ENCODE measurements at regions not wholly inside any gene's neighbourhood (a gene's known extent, or its start where the extent isn't known, plus 50 kb on each side); places are given as distances from the start of the nearest gene placed in this dataset.

DNA sequence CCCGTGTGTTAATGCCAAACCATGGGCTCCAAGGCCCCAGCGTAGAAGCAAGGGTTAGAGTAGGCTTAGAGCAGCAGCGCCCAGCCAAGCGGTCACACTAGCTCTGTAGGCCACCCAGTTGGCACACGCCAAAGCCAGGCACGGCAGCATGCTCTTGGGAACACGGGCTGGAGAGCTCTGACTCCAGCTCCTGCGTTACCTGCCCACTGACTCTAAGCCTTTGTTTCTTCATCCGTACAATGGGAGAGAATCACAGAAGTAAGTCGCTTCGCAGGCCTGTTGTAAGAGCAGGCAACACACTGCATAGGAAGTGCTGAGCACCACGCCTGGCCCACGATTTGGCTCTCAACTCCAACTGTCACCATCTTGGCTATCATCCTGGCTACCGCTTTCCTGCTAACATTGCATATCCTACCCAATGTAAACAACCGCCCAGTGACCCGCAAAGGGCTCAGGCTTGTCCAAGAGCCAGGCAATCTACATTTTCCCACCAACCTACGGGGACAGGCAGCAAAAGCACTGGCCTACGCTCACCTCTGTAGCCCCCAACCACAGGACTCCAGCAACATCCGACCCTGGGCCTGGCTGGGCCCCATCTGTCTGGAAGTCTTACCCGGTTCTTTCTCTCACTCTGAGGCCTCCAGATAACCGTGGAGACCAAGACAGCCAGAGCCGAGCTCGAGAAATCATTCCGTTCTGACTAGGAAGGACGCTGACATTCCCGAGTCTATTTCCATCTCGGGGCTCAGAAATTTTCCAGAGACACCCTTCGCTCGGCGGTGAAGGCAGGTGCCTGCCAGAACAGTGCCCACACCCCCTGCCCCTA lies 91.5 kb upstream of the ZNF507 start:
- WGBS, 2 donors, result 75 to 81% methylated on average over 16 to 20 of the region's 30 CpGs
- intact Hi-C loops (cut with DNase I), result no loop called here
- H3K27me3 ChIP-seq, result peaks cover 0 to 22% (median 0%) of the 10 kb centered on the region in 4 donors
- no peak for DNase-seq
- H3K36me3 ChIP-seq, result no peaks in the 10 kb centered on the region
- TF ChIP-seq POLR2A (IDR thresholded peaks at IDR 0.05) (no peak), CTCF (IDR thresholded peaks at IDR 0.05) (no peak)
- H3K4me1 ChIP-seq, result no peaks in the 10 kb centered on the region
- H3K4me3 ChIP-seq, result no peak overlapping the region
- no peak overlapping the region for H3K27ac ChIP-seq
- no peaks in the 10 kb centered on the region for H3K9me3 ChIP-seq

GRCh38 chr19:32254509-32254890 lies 90.9 kb upstream of the ZNF507 start:
- Histone ChIP-seq H3K4me3 (no peak overlapping the region), H3K9me3 (no peaks in the 10 kb centered on the region), H3K36me3 (no peaks in the 10 kb centered on the region), H3K27me3 (peaks cover 0 to 22% (median 0%) of the 10 kb centered on the region in 4 donors), H3K27ac (no peak overlapping the region), H3K4me1 (no peaks in the 10 kb centered on the region)
- 70 to 73% methylated on average over 6 of the region's 6 CpGs for WGBS, 2 donors
- no peak for DNase-seq
- intact Hi-C loops (cut with DNase I), result no loop called here
- TF ChIP-seq POLR2A (IDR thresholded peaks at IDR 0.05) (no peak), CTCF (IDR thresholded peaks at IDR 0.05) (no peak)

- H3K36me3 ChIP-seq, result no peaks in the 10 kb centered on the region
- H3K4me3 ChIP-seq, result no peak overlapping the region
- H3K9me3 ChIP-seq, result no peaks in the 10 kb centered on the region
- DNase-seq, result no peak
- TF ChIP-seq POLR2A (IDR thresholded peaks at IDR 0.05) (no peak), CTCF (IDR thresholded peaks at IDR 0.05) (no peak)
- intact Hi-C loops (cut with DNase I), result no loop called here
- peaks cover 0 to 22% (median 0%) of the 10 kb centered on the region in 4 donors for H3K27me3 ChIP-seq
- WGBS, 2 donors, result 58 to 62% methylated on average over 6 to 8 of the region's 8 CpGs
- no peak overlapping the region for H3K27ac ChIP-seq
- no peaks in the 10 kb centered on the region for H3K4me1 ChIP-seq
Observed at GRCh38 chr19:32255536-32256295, 89.7 kb upstream of the ZNF507 start.

GRCh38 chr19:32256341-32256975 lies 89.0 kb upstream of the ZNF507 start:
- Histone ChIP-seq H3K9me3 (no peaks in the 10 kb centered on the region), H3K27ac (no peak overlapping the region), H3K4me3 (no peak overlapping the region), H3K4me1 (no peaks in the 10 kb centered on the region), H3K36me3 (no peaks in the 10 kb centered on the region), H3K27me3 (peaks cover 0 to 22% (median 0%) of the 10 kb centered on the region in 4 donors)
- intact Hi-C loops (cut with DNase I), result no loop called here
- no peak for DNase-seq
- 72 to 77% methylated on average over 12 to 15 of the region's 15 CpGs for WGBS, 2 donors
- TF ChIP-seq POLR2A (IDR thresholded peaks at IDR 0.05) (no peak), CTCF (IDR thresholded peaks at IDR 0.05) (no peak)
